ENCODE measurements at regions not wholly inside any gene's neighbourhood (a gene's known extent, or its start where the extent isn't known, plus 50 kb on each side); places are given as distances from the start of the nearest gene placed in this dataset.

DNA sequence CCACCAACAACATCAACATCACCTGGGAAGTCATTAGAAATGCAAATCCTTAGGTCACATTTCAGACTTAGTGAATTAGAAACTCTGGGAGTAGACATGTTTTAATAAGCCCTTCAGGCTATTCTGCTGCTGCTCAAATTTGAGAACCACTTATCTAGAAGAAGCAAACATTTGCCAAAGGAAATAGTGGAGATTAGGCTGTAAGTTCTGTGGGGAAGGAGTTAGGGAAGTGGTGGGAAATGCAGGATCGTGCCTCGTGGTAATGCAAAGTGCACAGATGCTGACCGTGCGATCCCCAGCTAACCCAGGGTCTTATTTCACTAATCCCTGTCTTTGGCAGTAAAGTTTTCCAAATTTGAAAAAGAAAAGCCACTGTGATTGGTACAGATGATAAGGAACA is 328.5 kb downstream of the EPM2A start:
- H2BK20ac ChIP-seq (ENCODE audit: low read depth, low read length, poor library complexity, severe bottlenecking) = no peak overlapping the region
- H3K4me1 Mint-ChIP-seq = peaks cover 7% of the 10 kb centered on the region in 2 experiments; a peak in 2 of 4 replicates
- H4K91ac ChIP-seq (ENCODE audit: insufficient read length, low read depth, low read length) = no peak overlapping the region
- no peaks in the 10 kb centered on the region for H3K36me3 Mint-ChIP-seq (ENCODE audit: insufficient read depth in 1 of 3, low read depth in 3 of 3)
- H2BK5ac ChIP-seq (ENCODE audit: insufficient read length, low read length) = no peak overlapping the region
- H2BK15ac ChIP-seq (ENCODE audit: low read depth, low read length) = no peak overlapping the region
- H3K4me3 Mint-ChIP-seq = no peak overlapping the region
- TF ChIP-seq, protein P1, sequence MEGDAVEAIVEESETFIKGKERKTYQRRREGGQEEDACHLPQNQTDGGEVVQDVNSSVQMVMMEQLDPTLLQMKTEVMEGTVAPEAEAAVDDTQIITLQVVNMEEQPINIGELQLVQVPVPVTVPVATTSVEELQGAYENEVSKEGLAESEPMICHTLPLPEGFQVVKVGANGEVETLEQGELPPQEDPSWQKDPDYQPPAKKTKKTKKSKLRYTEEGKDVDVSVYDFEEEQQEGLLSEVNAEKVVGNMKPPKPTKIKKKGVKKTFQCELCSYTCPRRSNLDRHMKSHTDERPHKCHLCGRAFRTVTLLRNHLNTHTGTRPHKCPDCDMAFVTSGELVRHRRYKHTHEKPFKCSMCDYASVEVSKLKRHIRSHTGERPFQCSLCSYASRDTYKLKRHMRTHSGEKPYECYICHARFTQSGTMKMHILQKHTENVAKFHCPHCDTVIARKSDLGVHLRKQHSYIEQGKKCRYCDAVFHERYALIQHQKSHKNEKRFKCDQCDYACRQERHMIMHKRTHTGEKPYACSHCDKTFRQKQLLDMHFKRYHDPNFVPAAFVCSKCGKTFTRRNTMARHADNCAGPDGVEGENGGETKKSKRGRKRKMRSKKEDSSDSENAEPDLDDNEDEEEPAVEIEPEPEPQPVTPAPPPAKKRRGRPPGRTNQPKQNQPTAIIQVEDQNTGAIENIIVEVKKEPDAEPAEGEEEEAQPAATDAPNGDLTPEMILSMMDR (conservative IDR thresholded peaks at IDR 0.05) = no peak
- H3K4me2 ChIP-seq (ENCODE audit: insufficient read depth, insufficient read length, low read length) = no peak overlapping the region
- H4K20me1 ChIP-seq (ENCODE audit: control insufficient read depth, insufficient read depth, insufficient read length) = no peaks in the 10 kb centered on the region
- H2BK12ac ChIP-seq (ENCODE audit: insufficient read length, low read depth, low read length) = no peak overlapping the region
- no peak overlapping the region for H3K9ac ChIP-seq (ENCODE audit: extremely low read depth, insufficient read length, low read length)
- H2BK120ac ChIP-seq (ENCODE audit: low read depth, low read length, poor library complexity, severe bottlenecking) = no peak overlapping the region
- H3K79me2 ChIP-seq (ENCODE audit: insufficient read depth, low read length) = no peaks in the 10 kb centered on the region
- no peak overlapping the region for H2AFZ ChIP-seq (ENCODE audit: low read length)
- H3T11ph ChIP-seq (ENCODE audit: low read length) = no peak overlapping the region
- H3K18ac ChIP-seq (ENCODE audit: insufficient read length, low read depth, low read length) = no peak overlapping the region
- no peaks in the 10 kb centered on the region for H3K23me2 ChIP-seq (ENCODE audit: insufficient read length, low read depth, low read length, poor library complexity, severe bottlenecking)
- no peak overlapping the region for H3K4ac ChIP-seq (ENCODE audit: low read depth, low read length)
- no peak overlapping the region for H3K56ac ChIP-seq (ENCODE audit: insufficient read length, low read depth, low read length)
- WGBS (ENCODE audit: extremely low coverage, insufficient read length, low lambda C conversion rate) = no CpG with 5 or more reads among the region's 4 CpGs
- H4K5ac ChIP-seq (ENCODE audit: insufficient read length, low read depth, low read length) = no peak overlapping the region
- no peak overlapping the region for H4K8ac ChIP-seq (replicated peaks; ENCODE audit: insufficient read length, low read depth, low read length)
- no peaks in the 10 kb centered on the region for H3K27me3 ChIP-seq (ENCODE audit: insufficient read depth, low read length)
- no peak overlapping the region for H3K14ac ChIP-seq (ENCODE audit: insufficient read depth, low read length)
- H3K27me3 Mint-ChIP-seq (ENCODE audit: low read depth) = no peaks in the 10 kb centered on the region
- H3K27ac Mint-ChIP-seq = peak overlapping the region in 1 of 3 experiments; percentile 53; a peak in 1 of 7 replicates
- H3K9me3 ChIP-seq (ENCODE audit: control insufficient read depth, low read depth, low read length) = no peaks in the 10 kb centered on the region
- no peaks in the 10 kb centered on the region for H3K4me1 ChIP-seq (ENCODE audit: insufficient read depth, low read length)
- no peaks in the 10 kb centered on the region; a peak in 1 of 5 replicates for H3K9me3 Mint-ChIP-seq
- no peak overlapping the region for H2AK5ac ChIP-seq (ENCODE audit: insufficient read length, low read length)
- no peaks in the 10 kb centered on the region for H3K79me1 ChIP-seq (ENCODE audit: insufficient read depth, low read depth, low read length, poor library complexity, severe bottlenecking)
- H3K27ac ChIP-seq (ENCODE audit: insufficient read length, low read depth, low read length) = no peak overlapping the region
- no peak overlapping the region for H3K23ac ChIP-seq (ENCODE audit: insufficient read length, low read depth, low read length)
- DNase-seq = no peak

Data from H9 (cell line).